ENCODE measurements at regions not wholly inside any gene's neighbourhood (a gene's known extent, or its start where the extent isn't known, plus 50 kb on each side); places are given as distances from the start of the nearest gene placed in this dataset.

DNA sequence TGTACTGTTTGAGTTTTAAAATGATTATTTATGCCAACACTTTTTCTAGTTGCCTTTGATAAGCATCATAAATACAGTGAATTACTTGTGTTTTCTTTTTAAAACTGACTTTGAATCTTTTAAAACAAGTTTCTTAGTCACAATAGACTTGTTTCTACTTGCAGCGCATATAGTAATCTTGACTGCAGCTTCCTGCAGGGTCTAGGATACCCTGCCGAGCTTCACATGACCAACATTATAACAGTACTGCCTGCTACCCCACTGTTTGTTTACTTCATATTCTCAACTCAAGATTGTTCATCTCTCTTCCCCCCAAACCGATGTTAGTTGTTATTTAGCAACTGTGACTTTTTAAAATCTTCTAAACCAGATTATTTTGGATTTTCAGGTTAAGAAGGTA, 751.3 kb upstream of the NEGR1 start:
- TF ChIP-seq EZH2 (IDR thresholded peaks at IDR 0.05; ENCODE audit: insufficient read depth, poor library complexity, severe bottlenecking) (no peak), EZH2phosphoT487 (IDR thresholded peaks at IDR 0.05; ENCODE audit: insufficient read depth, low read depth) (no peak)
